HG02970 (cell line): ENCODE measurements at regions not wholly inside any gene's neighbourhood (a gene's known extent, or its start where the extent isn't known, plus 50 kb on each side); places are given as distances from the start of the nearest gene placed in this dataset.
"Not testable (repeated sequence)": the region's sequence is repeated elsewhere in the genome, so short reads cannot be mapped to it uniquely, and the experiment has no call there.

Experiments used
- ATAC-seq: cut with Tn5 transposase; IDR thresholded peaks from one replicate; pipeline ENCODE4 v1.9.1; 2021; ENCODE audit warnings: mild to moderate bottlenecking, moderate library complexity, moderate number of reproducible peaks; ENCODE audit not compliant: unreplicated experiment, low FRiP score

GRCh38 chr10:11668847-11669610 is 57.6 kb upstream of the USP6NL start:
- ATAC-seq = no peak

GRCh38 chr10:11667756-11668155 is 56.3 kb upstream of the USP6NL start:
- no peak for ATAC-seq

- ATAC-seq = no peak
These were observed 52.5 kb upstream of the USP6NL start for GRCh38 chr10:11663763-11664555.

GRCh38 chr10:11663126-11663515 is 51.7 kb upstream of the USP6NL start:
- ATAC-seq = not testable (repeated sequence)

- ATAC-seq = no peak
These were observed 50.0 kb upstream of the USP6NL start for GRCh38 chr10:11661441-11661840.
